Mesendoderm (in vitro differentiated cells): ENCODE measurements at regions not wholly inside any gene's neighbourhood (a gene's known extent, or its start where the extent isn't known, plus 50 kb on each side); places are given as distances from the start of the nearest gene placed in this dataset.
A peak's percentile ranks its signal among the peaks of the same experiment; 100 is the strongest.

Experiments used
- DNase-seq: peaks from one replicate; pipeline ENCODE4 v3.0.0; 2013
- H2AK5ac ChIP-seq: 2 replicates; pipeline ENCODE4 v1.6.1; 2013; ENCODE audit warnings: low read length, inconsistent platforms
- H2BK120ac ChIP-seq: 2 replicates; pipeline ENCODE4 v1.6.1; 2013; ENCODE audit warnings: low read depth, mild to moderate bottlenecking, low read length, moderate library complexity, mixed read lengths
- H2BK15ac ChIP-seq: replicated peaks from 2 replicates; pipeline ENCODE4 v1.6.1; 2013; ENCODE audit warnings: low read depth, mild to moderate bottlenecking, moderate library complexity
- H2BK5ac ChIP-seq: 2 replicates; pipeline ENCODE4 v1.6.1; 2013; ENCODE audit warnings: low read length, inconsistent platforms
- H3K18ac ChIP-seq: 2 replicates; pipeline ENCODE4 v1.6.1; 2013; ENCODE audit warnings: mild to moderate bottlenecking, low read length, mixed read lengths
- H3K23ac ChIP-seq: one replicate; pipeline ENCODE4 v1.6.1; 2013; ENCODE audit warnings: low read length
- H3K27ac ChIP-seq: 2 replicates; pipeline ENCODE4 v1.5.1; 2013; ENCODE audit warnings: low read depth, mild to moderate bottlenecking, inconsistent platforms, low read length, moderate library complexity
- H3K27me3 ChIP-seq: 2 replicates; pipeline ENCODE4 v1.6.1; 2013; ENCODE audit warnings: low read length, control low read depth, mild to moderate bottlenecking, inconsistent platforms; ENCODE audit not compliant: insufficient read depth, poor library complexity
- H3K36me3 ChIP-seq: 2 replicates; pipeline ENCODE4 v1.6.1; 2013; ENCODE audit warnings: low read length, inconsistent platforms; ENCODE audit not compliant: control insufficient read depth, insufficient read depth
- H3K4ac ChIP-seq: one replicate; pipeline ENCODE4 v1.6.1; 2013; ENCODE audit warnings: low read depth, mild to moderate bottlenecking, low read length, moderate library complexity
- H3K4me1 ChIP-seq: 2 replicates; pipeline ENCODE4 v1.6.1; 2013; ENCODE audit warnings: low read depth, low read length, inconsistent platforms; ENCODE audit not compliant: control insufficient read depth
- H3K4me2 ChIP-seq: 2 replicates; pipeline ENCODE4 v1.6.1; 2013; ENCODE audit warnings: low read length
- H3K4me3 ChIP-seq: 2 replicates; pipeline ENCODE4 v1.5.1; 2013; ENCODE audit warnings: mild to moderate bottlenecking, low read length
- H3K56ac ChIP-seq: one replicate; pipeline ENCODE4 v1.6.1; 2013; ENCODE audit warnings: low read length
- H3K79me1 ChIP-seq: 2 replicates; pipeline ENCODE4 v1.6.1; 2013; ENCODE audit warnings: low read length, inconsistent platforms
- H3K79me2 ChIP-seq: 2 replicates; pipeline ENCODE4 v1.6.1; 2013; ENCODE audit warnings: mild to moderate bottlenecking, low read length; ENCODE audit not compliant: control insufficient read depth, insufficient read depth
- H3K9ac ChIP-seq: 2 replicates; pipeline ENCODE4 v1.6.1; 2013; ENCODE audit warnings: low read length, inconsistent platforms
- H4K5ac ChIP-seq: one replicate; pipeline ENCODE4 v1.6.1; 2013; ENCODE audit warnings: low read length
- H4K8ac ChIP-seq: one replicate; pipeline ENCODE4 v1.6.1; 2013; ENCODE audit warnings: low read depth, mild to moderate bottlenecking, control low read depth, low read length, moderate library complexity
- WGBS: extraction: QIAGEN DNeasy Blood & Tissue Kit; methylation state at CpG from one replicate; pipeline ENCODE4 v1.1.7; 2013; ENCODE audit warnings: low lambda C conversion rate, missing lambda C conversion rate; ENCODE audit not compliant: insufficient coverage; ENCODE audit errors: extremely low coverage; 5-methylcytosine and 5-hydroxymethylcytosine counted together

- Histone ChIP-seq H2AK5ac (no peak overlapping the region), H3K4me2 (no peak overlapping the region), H3K79me1 (no peaks in the 10 kb centered on the region), H3K4me3 (no peak overlapping the region), H3K36me3 (no peaks in the 10 kb centered on the region), H3K18ac (no peak overlapping the region), H3K9ac (no peak overlapping the region), H3K23ac (no peak overlapping the region), H3K4ac (no peak overlapping the region), H4K5ac (no peak overlapping the region), H3K4me1 (no peaks in the 10 kb centered on the region), H2BK5ac (no peak overlapping the region), H3K27ac (no peak overlapping the region), H3K56ac (no peak overlapping the region), H2BK120ac (no peak overlapping the region), H3K79me2 (no peaks in the 10 kb centered on the region), H4K8ac (no peak overlapping the region), H3K27me3 (no peaks in the 10 kb centered on the region), H2BK15ac (no peak overlapping the region)
- no peak for DNase-seq
- no CpG with 5 or more reads among the region's 1 CpG for WGBS
Measured at GRCh38 chr21:36636016-36636415, 62.9 kb upstream of the SIM2 start.

DNA sequence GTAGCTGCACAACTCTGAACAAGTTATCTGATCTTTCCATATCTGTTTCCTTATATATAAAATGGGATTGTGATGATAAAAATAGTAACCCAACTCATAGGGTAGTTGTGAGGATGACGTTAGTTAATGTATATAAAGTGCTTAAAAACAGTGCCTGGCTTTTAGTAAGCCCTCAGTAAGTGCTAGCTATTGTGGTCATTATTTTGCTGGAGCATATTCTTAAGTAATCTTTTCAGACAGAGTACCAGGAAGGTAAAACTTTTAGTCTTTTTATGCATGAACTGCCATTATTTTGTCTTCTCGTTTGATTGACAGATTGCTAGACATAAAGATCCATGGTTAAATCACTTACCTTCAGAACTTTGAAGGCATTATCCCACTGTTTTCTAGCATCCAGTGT, 62.5 kb upstream of the SIM2 start:
- no peak overlapping the region for H3K4me3 ChIP-seq
- no peak for DNase-seq
- H2AK5ac ChIP-seq = no peak overlapping the region
- H2BK15ac ChIP-seq = no peak overlapping the region
- H3K4ac ChIP-seq = no peak overlapping the region
- H2BK5ac ChIP-seq = no peak overlapping the region
- H3K79me1 ChIP-seq = no peaks in the 10 kb centered on the region
- no peaks in the 10 kb centered on the region for H3K36me3 ChIP-seq
- H4K5ac ChIP-seq = no peak overlapping the region
- no peak overlapping the region for H3K23ac ChIP-seq
- H3K18ac ChIP-seq = no peak overlapping the region
- H4K8ac ChIP-seq = no peak overlapping the region
- H3K27me3 ChIP-seq = no peaks in the 10 kb centered on the region
- no peak overlapping the region for H2BK120ac ChIP-seq
- no peak overlapping the region for H3K9ac ChIP-seq
- no peak overlapping the region for H3K4me2 ChIP-seq
- H3K4me1 ChIP-seq = no peaks in the 10 kb centered on the region
- WGBS = no CpG with 5 or more reads among the region's 2 CpGs
- H3K79me2 ChIP-seq = no peaks in the 10 kb centered on the region
- H3K56ac ChIP-seq = no peak overlapping the region
- H3K27ac ChIP-seq = no peak overlapping the region

GRCh38 chr21:36639769-36640168, 59.1 kb upstream of the SIM2 start:
- H3K4me1 ChIP-seq = no peaks in the 10 kb centered on the region
- no peak overlapping the region for H3K4me2 ChIP-seq
- H3K36me3 ChIP-seq = no peaks in the 10 kb centered on the region
- no peaks in the 10 kb centered on the region for H3K27me3 ChIP-seq
- H4K5ac ChIP-seq = no peak overlapping the region
- no peak overlapping the region for H3K9ac ChIP-seq
- no peak overlapping the region for H3K4me3 ChIP-seq
- no peak overlapping the region for H4K8ac ChIP-seq
- no peak overlapping the region for H3K18ac ChIP-seq
- no peak for DNase-seq
- H3K79me2 ChIP-seq = no peaks in the 10 kb centered on the region
- H2BK5ac ChIP-seq = no peak overlapping the region
- no peaks in the 10 kb centered on the region for H3K79me1 ChIP-seq
- peak overlapping the region; percentile 25 for H2BK15ac ChIP-seq
- no peak overlapping the region for H2AK5ac ChIP-seq
- no peak overlapping the region for H2BK120ac ChIP-seq
- H3K23ac ChIP-seq = no peak overlapping the region
- H3K27ac ChIP-seq = no peak overlapping the region
- no peak overlapping the region for H3K56ac ChIP-seq
- no CpG with 5 or more reads among the region's 6 CpGs for WGBS
- H3K4ac ChIP-seq = no peak overlapping the region

GRCh38 chr21:36640174-36640720, 58.7 kb upstream of the SIM2 start:
- H3K18ac ChIP-seq = no peak overlapping the region
- H3K79me2 ChIP-seq = no peaks in the 10 kb centered on the region
- H3K4ac ChIP-seq = no peak overlapping the region
- no peak overlapping the region for H3K56ac ChIP-seq
- no peak overlapping the region for H3K9ac ChIP-seq
- H2BK120ac ChIP-seq = no peak overlapping the region
- no peaks in the 10 kb centered on the region for H3K36me3 ChIP-seq
- H3K23ac ChIP-seq = no peak overlapping the region
- H2AK5ac ChIP-seq = no peak overlapping the region
- H4K8ac ChIP-seq = no peak overlapping the region
- H2BK15ac ChIP-seq = no peak overlapping the region
- no peak overlapping the region for H4K5ac ChIP-seq
- WGBS = no CpG with 5 or more reads among the region's 4 CpGs
- H2BK5ac ChIP-seq = no peak overlapping the region
- no peak overlapping the region for H3K4me3 ChIP-seq
- H3K4me2 ChIP-seq = no peak overlapping the region
- no peaks in the 10 kb centered on the region for H3K27me3 ChIP-seq
- H3K79me1 ChIP-seq = no peaks in the 10 kb centered on the region
- no peaks in the 10 kb centered on the region for H3K4me1 ChIP-seq
- no peak for DNase-seq
- H3K27ac ChIP-seq = no peak overlapping the region

GRCh38 chr21:36640721-36641244, 58.1 kb upstream of the SIM2 start:
- no peak overlapping the region for H4K8ac ChIP-seq
- H2BK120ac ChIP-seq = no peak overlapping the region
- H3K23ac ChIP-seq = no peak overlapping the region
- no CpG with 5 or more reads among the region's 15 CpGs for WGBS
- no peak overlapping the region for H2BK5ac ChIP-seq
- H3K27me3 ChIP-seq = no peaks in the 10 kb centered on the region
- H3K4me3 ChIP-seq = no peak overlapping the region
- no peak overlapping the region for H3K18ac ChIP-seq
- no peak overlapping the region for H2BK15ac ChIP-seq
- H3K56ac ChIP-seq = no peak overlapping the region
- H3K4me1 ChIP-seq = no peaks in the 10 kb centered on the region
- H3K79me1 ChIP-seq = no peaks in the 10 kb centered on the region
- no peak overlapping the region for H3K9ac ChIP-seq
- no peak overlapping the region for H4K5ac ChIP-seq
- peak; percentile 67 for DNase-seq
- no peak overlapping the region for H2AK5ac ChIP-seq
- no peak overlapping the region for H3K4ac ChIP-seq
- no peak overlapping the region for H3K27ac ChIP-seq
- H3K36me3 ChIP-seq = no peaks in the 10 kb centered on the region
- H3K4me2 ChIP-seq = no peak overlapping the region
- no peaks in the 10 kb centered on the region for H3K79me2 ChIP-seq

DNA sequence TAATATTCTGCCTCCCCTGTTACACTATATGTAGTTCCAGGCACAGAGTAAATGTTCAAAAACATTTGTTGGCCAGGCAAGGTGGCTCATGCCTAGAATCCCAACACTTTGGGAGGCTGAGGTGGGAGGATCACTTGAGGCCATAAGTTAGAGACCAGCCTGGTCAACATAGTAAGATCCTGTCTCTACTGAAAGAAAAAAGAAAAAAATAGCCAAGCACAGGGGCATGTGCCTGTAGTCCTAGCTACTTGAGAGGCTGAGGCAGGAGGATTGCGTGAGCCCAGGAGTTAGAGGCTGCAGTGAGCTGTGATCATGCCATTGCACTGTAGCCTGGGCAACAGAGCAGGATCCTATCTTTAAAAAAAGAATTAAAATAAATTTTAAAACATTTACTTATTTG, 57.6 kb upstream of the SIM2 start:
- no peak overlapping the region for H3K23ac ChIP-seq
- no peak overlapping the region for H3K27ac ChIP-seq
- no peak overlapping the region for H3K4ac ChIP-seq
- no peaks in the 10 kb centered on the region for H3K79me2 ChIP-seq
- no peaks in the 10 kb centered on the region for H3K4me1 ChIP-seq
- H4K5ac ChIP-seq = no peak overlapping the region
- H3K36me3 ChIP-seq = no peaks in the 10 kb centered on the region
- no peak for DNase-seq
- no peak overlapping the region for H2BK5ac ChIP-seq
- no peak overlapping the region for H3K9ac ChIP-seq
- no peak overlapping the region for H2BK15ac ChIP-seq
- no peak overlapping the region for H3K4me2 ChIP-seq
- H2BK120ac ChIP-seq = no peak overlapping the region
- H3K4me3 ChIP-seq = no peak overlapping the region
- no peak overlapping the region for H3K56ac ChIP-seq
- H2AK5ac ChIP-seq = no peak overlapping the region
- H3K18ac ChIP-seq = no peak overlapping the region
- no peaks in the 10 kb centered on the region for H3K79me1 ChIP-seq
- H3K27me3 ChIP-seq = no peaks in the 10 kb centered on the region
- no CpG with 5 or more reads among the region's 1 CpG for WGBS
- no peak overlapping the region for H4K8ac ChIP-seq
